HepG2 (cell line): ENCODE measurements at regions not wholly inside any gene's neighbourhood (a gene's known extent, or its start where the extent isn't known, plus 50 kb on each side); places are given as distances from the start of the nearest gene placed in this dataset.

Source experiments
- ATAC-seq: fragments of 200-7000 bp; cut with Tn5 transposase; 3 replicates; pipeline ENCODE4 v1.9.1; 2020; ENCODE audit warnings: mild to moderate bottlenecking, moderate library complexity
- BruUV-seq: library from RNA; stranded (reverse); fragments of 400-500 nt; replicated peaks from 2 replicates; lab custom pipeline; 2021; lab: Mats Ljungman, UMichigan
- CTCF ChIA-PET: fragments of 300-600 bp; formaldehyde crosslinking; extraction: SDS; loops from one replicate; lab custom pipeline; 2021; ENCODE audit warnings: low total read pairs, inconsistent platforms, low intra/inter-chr PET ratio; lab: Yijun Ruan, JAX
- POLR2A ChIA-PET: fragments of 350-600 bp; sonication (Branson Sonifier 250); formaldehyde crosslinking; loops from one replicate; lab custom pipeline; 2020; ENCODE audit warnings: antibody characterized with exemption, inconsistent platforms; lab: Yijun Ruan, JAX
- DNase-seq: peaks from one replicate; pipeline ENCODE4 v3.0.0-alpha.2; 2015; ENCODE audit warnings: low spot score
- FAIRE-seq: peaks from 3 replicates; lab custom pipeline; 2011; peaks lifted over from hg19 to GRCh38; lab: Jason Lieb, UNC
- H2AFZ ChIP-seq: one replicate; pipeline ENCODE4 v1.6.1; 2011; ENCODE audit warnings: low read length, inconsistent platforms
- H3K27ac ChIP-seq: fragments of 300-600 bp; 3 replicates; pipeline ENCODE4 v1.8.0; 2011; ENCODE audit warnings: mixed run types, mild to moderate bottlenecking, mixed read lengths, low read length, inconsistent platforms; ENCODE audit not compliant: insufficient read depth; ENCODE audit errors: extremely low read length
- H3K27me3 ChIP-seq, 2 experiments: fragments of 200-600 bp in 1 of 2; 2 replicates in 1 of 2; 3 replicates in 1 of 2; pipeline versions ENCODE4 v1.6.0 to v1.8.0; 2011; ENCODE audit warnings: low read length in 2 of 2, mild to moderate bottlenecking in 2 of 2, moderate library complexity in 2 of 2, inconsistent platforms in 1 of 2; ENCODE audit not compliant: insufficient read depth in 2 of 2, control insufficient read depth in 1 of 2
- H3K36me3 ChIP-seq, 2 experiments: fragments of 200-600 bp in 1 of 2; replicated peaks in 1 of 2; 2 replicates in 1 of 2; 3 replicates in 1 of 2; pipeline versions ENCODE4 v1.5.1 to v1.8.0; 2011; ENCODE audit warnings: low read length in 2 of 2, inconsistent platforms in 1 of 2; ENCODE audit not compliant: insufficient read depth in 2 of 2, control insufficient read depth in 1 of 2
- H3K4me1 ChIP-seq: 2 replicates; pipeline ENCODE4 v1.5.1; 2012; ENCODE audit warnings: low read length, inconsistent platforms; ENCODE audit not compliant: insufficient read depth
- H3K4me2 ChIP-seq: 2 replicates; pipeline ENCODE4 v1.6.0; 2011; ENCODE audit warnings: low read depth, low read length, inconsistent platforms
- H3K4me3 ChIP-seq, 3 experiments: fragments of 200-600 bp in 1 of 3; sonication (generic), shearing (Covaris generic) in 1 of 3; replicated peaks in 1 of 3; 2 replicates each; pipeline ENCODE4 v1.5.1; 2011 to 2016; ENCODE audit warnings: low read length in 3 of 3, inconsistent platforms in 2 of 3, low read depth in 2 of 3, mild to moderate bottlenecking in 2 of 3, control low read depth in 1 of 3, mixed read lengths in 1 of 3; ENCODE audit not compliant: insufficient read depth in 1 of 3
- H3K79me2 ChIP-seq: one replicate; pipeline ENCODE4 v1.6.1; 2011; ENCODE audit warnings: low read length, inconsistent platforms; ENCODE audit not compliant: insufficient read depth
- H3K9ac ChIP-seq: 2 replicates; pipeline ENCODE4 v1.6.0; 2011; ENCODE audit warnings: mild to moderate bottlenecking, low read depth, low read length, inconsistent platforms; ENCODE audit not compliant: insufficient read depth
- H3K9me3 ChIP-seq: 2 replicates; pipeline ENCODE4 v1.5.1; 2012; ENCODE audit warnings: mild to moderate bottlenecking, low read length
- H4K20me1 ChIP-seq: 2 replicates; pipeline ENCODE4 v1.6.0; 2011; ENCODE audit warnings: inconsistent platforms, mild to moderate bottlenecking, low read length, moderate library complexity; ENCODE audit not compliant: insufficient read depth
- GMEB2 ChIP-seq: IDR thresholded peaks from 2 replicates; pipeline ENCODE4 v1.6.1; 2016; ENCODE audit warnings: missing biosample characterization, missing genetic modification reagents, low read depth
- PAF1 ChIP-seq: IDR thresholded peaks from 2 replicates; pipeline ENCODE4 v1.6.1; 2016; ENCODE audit warnings: missing genetic modification reagents, missing compliant biosample characterization
- ZBTB14 ChIP-seq: sonication (generic); formaldehyde crosslinking; IDR thresholded peaks from 2 replicates; pipeline ENCODE4 v1.4.0; 2020; ENCODE audit warnings: missing genetic modification reagents
- ZGPAT ChIP-seq: IDR thresholded peaks from 2 replicates; pipeline ENCODE4 v1.6.1; 2016; ENCODE audit warnings: mild to moderate bottlenecking
- ZNF17 ChIP-seq: sonication (generic); formaldehyde crosslinking; IDR thresholded peaks from 2 replicates; pipeline ENCODE4 v1.5.0; 2020; ENCODE audit warnings: mild to moderate bottlenecking, missing genetic modification reagents
- ZNF264 ChIP-seq: sonication (generic); formaldehyde crosslinking; IDR thresholded peaks from 2 replicates; pipeline ENCODE4 v1.4.0; 2020; ENCODE audit warnings: missing genetic modification reagents
- in situ Hi-C: cut with HindIII; loops from 2 replicates; pipeline ENCODE4 v1.10.0; 2017; ENCODE audit warnings: low pct_unique_long_range_greater_than_20kb; ENCODE audit not compliant: extremely low pct_ligation_motif_present
- intact Hi-C: fragments of 100-400 bp; cut with micrococcal nuclease; formaldehyde crosslinking; loops from one replicate; pipeline ENCODE4 v1.10.0; 2022; ENCODE audit not compliant: unreplicated experiment

- TF ChIP-seq ZNF17 (CRISPR knock-in tag) (no peak), GMEB2 (CRISPR knock-in tag) (no peak), PAF1 (CRISPR knock-in tag) (no peak)
- TF ChIP-seq, all 625 proteins: peak for 0
These were observed 139.6 kb upstream of the HAND2 start (continued) for GRCh38 chr4:173669460-173670179.

- FAIRE-seq (no peak), DNase-seq (no peak)
- intact Hi-C loops, result no loop called here
These were observed 131.0 kb upstream of the HAND2 start for GRCh38 chr4:173661001-173661400.

More at GRCh38 chr4:173661001-173661400, 131.0 kb upstream of the HAND2 start:
- no peak overlapping the region for H3K4me2 ChIP-seq
- H3K9me3 ChIP-seq, result no peaks in the 10 kb centered on the region
- no peak overlapping the region for H3K27ac ChIP-seq
- ATAC-seq, result no peak
- no peak overlapping the region for H3K9ac ChIP-seq
- no peaks in the 10 kb centered on the region for H3K36me3 ChIP-seq
- no peak overlapping the region for H2AFZ ChIP-seq
- in situ Hi-C loops, result no loop called here
- POLR2A ChIA-PET, result no interaction called here
- no peak overlapping the region for H3K4me3 ChIP-seq
- no peaks in the 10 kb centered on the region for H3K27me3 ChIP-seq
- TF ChIP-seq ZNF264 (no peak), ZGPAT (no peak), ZBTB14 (CRISPR knock-in tag) (no peak)
- TF ChIP-seq, all 625 proteins: peak for 0
- Histone ChIP-seq H4K20me1 (no peaks in the 10 kb centered on the region), H3K79me2 (no peaks in the 10 kb centered on the region), H3K4me1 (no peaks in the 10 kb centered on the region)
- CTCF ChIA-PET, result no interaction called here
- no TSS peak for BruUV-seq
